ENCODE measurements at regions not wholly inside any gene's neighbourhood (a gene's known extent, or its start where the extent isn't known, plus 50 kb on each side); places are given as distances from the start of the nearest gene placed in this dataset.

- H3K36me3 ChIP-seq, result no peaks in the 10 kb centered on the region
- intact Hi-C loops (cut with DNase I), result no loop called here
- no peaks in the 10 kb centered on the region for H3K9me3 ChIP-seq
- no peak for DNase-seq
- 78 to 85% methylated on average over 3 of the region's 3 CpGs for WGBS, 2 donors
- H3K4me1 ChIP-seq, result no peaks in the 10 kb centered on the region
- no peak overlapping the region for H3K4me3 ChIP-seq
- TF ChIP-seq POLR2A (IDR thresholded peaks at IDR 0.05) (no peak), CTCF (IDR thresholded peaks at IDR 0.05) (no peak)
- H3K27me3 ChIP-seq, result no peaks in the 10 kb centered on the region
- H3K27ac ChIP-seq, result no peak overlapping the region
Observed at GRCh38 chr1:95572002-95572401, 338.0 kb downstream of the RWDD3 start.

GRCh38 chr1:95572962-95573361 is 339.0 kb downstream of the RWDD3 start:
- H3K27me3 ChIP-seq, result no peaks in the 10 kb centered on the region
- H3K4me1 ChIP-seq, result no peaks in the 10 kb centered on the region
- intact Hi-C loops (cut with DNase I), result no loop called here
- no peak for DNase-seq
- 86 to 89% methylated on average over 3 of the region's 3 CpGs for WGBS, 2 donors
- no peaks in the 10 kb centered on the region for H3K9me3 ChIP-seq
- TF ChIP-seq POLR2A (IDR thresholded peaks at IDR 0.05), result no peak
- TF ChIP-seq CTCF (IDR thresholded peaks at IDR 0.05), result no peak
- no peaks in the 10 kb centered on the region for H3K36me3 ChIP-seq
- H3K4me3 ChIP-seq, result no peak overlapping the region
- no peak overlapping the region for H3K27ac ChIP-seq

GRCh38 chr1:95575291-95575690 is 341.3 kb downstream of the RWDD3 start:
- H3K4me3 ChIP-seq, result no peak overlapping the region
- TF ChIP-seq POLR2A (IDR thresholded peaks at IDR 0.05) (no peak), CTCF (IDR thresholded peaks at IDR 0.05) (no peak)
- H3K4me1 ChIP-seq, result peaks cover 0 to 9% (median 4%) of the 10 kb centered on the region in 3 donors
- H3K27ac ChIP-seq, result no peak overlapping the region
- intact Hi-C loops (cut with DNase I), result no loop called here
- WGBS, 2 donors, result 71 to 83% methylated on average over 3 of the region's 3 CpGs
- no peaks in the 10 kb centered on the region for H3K36me3 ChIP-seq
- H3K27me3 ChIP-seq, result no peaks in the 10 kb centered on the region
- DNase-seq, result no peak
- H3K9me3 ChIP-seq, result no peaks in the 10 kb centered on the region

- H3K36me3 ChIP-seq, result no peaks in the 10 kb centered on the region
- WGBS, 2 donors, result 18 to 25% methylated on average over 3 of the region's 3 CpGs
- H3K4me3 ChIP-seq, result no peak overlapping the region
- no peaks in the 10 kb centered on the region for H3K27me3 ChIP-seq
- H3K4me1 ChIP-seq, result peaks cover 0 to 9% (median 4%) of the 10 kb centered on the region in 3 donors
- no peak for DNase-seq
- no peak for TF ChIP-seq POLR2A (IDR thresholded peaks at IDR 0.05)
- TF ChIP-seq CTCF (IDR thresholded peaks at IDR 0.05), result no peak
- no peak overlapping the region for H3K27ac ChIP-seq
- no peaks in the 10 kb centered on the region for H3K9me3 ChIP-seq
- intact Hi-C loops (cut with DNase I), result no loop called here
Observed at GRCh38 chr1:95578462-95578861, 344.5 kb downstream of the RWDD3 start.

- H3K36me3 ChIP-seq, result no peaks in the 10 kb centered on the region
- no peak overlapping the region for H3K27ac ChIP-seq
- WGBS, 2 donors, result 78 to 89% methylated on average over 1 of the region's 1 CpG
- H3K4me3 ChIP-seq, result no peak overlapping the region
- no peaks in the 10 kb centered on the region for H3K9me3 ChIP-seq
- no peaks in the 10 kb centered on the region for H3K27me3 ChIP-seq
- intact Hi-C loops (cut with DNase I), result no loop called here
- DNase-seq, result no peak
- peaks cover 0 to 9% (median 7%) of the 10 kb centered on the region in 3 donors for H3K4me1 ChIP-seq
- TF ChIP-seq CTCF (IDR thresholded peaks at IDR 0.05), result no peak
Observed at GRCh38 chr1:95582191-95582590, 348.2 kb downstream of the RWDD3 start.
